ENCODE measurements at regions not wholly inside any gene's neighbourhood (a gene's known extent, or its start where the extent isn't known, plus 50 kb on each side); places are given as distances from the start of the nearest gene placed in this dataset.

DNA sequence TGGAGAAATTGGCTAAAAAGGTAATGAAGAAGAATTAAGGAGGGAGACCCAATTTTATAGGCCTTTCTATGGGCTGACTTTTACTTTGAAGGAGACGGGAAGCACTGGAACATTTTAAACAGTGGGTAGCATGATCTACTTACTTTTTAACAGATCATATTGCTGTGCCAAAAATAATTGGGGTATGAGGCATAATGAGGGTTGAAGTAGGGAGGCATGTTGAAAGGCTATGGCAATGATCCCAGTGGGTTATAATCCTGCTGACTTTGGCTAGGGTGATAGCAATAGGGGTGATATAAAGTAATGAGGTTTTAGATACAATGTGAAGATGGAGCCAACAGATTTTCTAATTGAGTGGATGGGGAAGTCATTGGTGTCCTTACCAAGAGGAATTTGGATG lies 73.2 kb downstream of the GPR37 start:
- no peak overlapping the region for H3K9ac ChIP-seq (ENCODE audit: low read length)
- no peaks in the 10 kb centered on the region for H3K27me3 ChIP-seq (ENCODE audit: control insufficient read depth, insufficient read depth, low read length)
- H3K36me3 ChIP-seq (ENCODE audit: control insufficient read depth, insufficient read depth, low read length), result no peaks in the 10 kb centered on the region
- H3K4me1 ChIP-seq (ENCODE audit: control insufficient read depth, insufficient read depth, low read length), result no peaks in the 10 kb centered on the region
- no peak overlapping the region for H3K27ac ChIP-seq (ENCODE audit: low read depth, low read length)
- H3K4me3 ChIP-seq (ENCODE audit: low read length), result no peak overlapping the region

DNA sequence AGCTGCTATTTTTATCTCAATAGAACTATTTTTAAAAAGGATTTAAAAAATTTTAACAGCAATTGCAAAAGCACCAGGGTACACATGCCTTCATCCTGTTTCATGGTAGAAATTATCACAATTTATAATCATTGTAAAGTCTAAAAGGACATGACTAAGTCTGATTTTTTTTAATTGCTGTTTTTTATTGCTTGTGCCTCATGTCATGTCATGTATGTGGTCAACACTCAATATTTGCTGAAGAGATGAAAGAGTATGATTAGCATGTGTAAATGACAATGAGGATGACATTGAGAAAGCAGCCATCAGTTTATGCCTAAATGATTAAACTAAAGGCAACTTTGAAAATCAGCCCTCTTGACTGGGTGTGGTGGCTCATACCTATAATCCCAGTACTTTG lies 74.8 kb downstream of the GPR37 start:
- Histone ChIP-seq H3K9ac (ENCODE audit: low read length) (no peak overlapping the region), H3K27me3 (ENCODE audit: control insufficient read depth, insufficient read depth, low read length) (no peaks in the 10 kb centered on the region), H3K27ac (ENCODE audit: low read depth, low read length) (no peak overlapping the region), H3K36me3 (ENCODE audit: control insufficient read depth, insufficient read depth, low read length) (no peaks in the 10 kb centered on the region), H3K4me1 (ENCODE audit: control insufficient read depth, insufficient read depth, low read length) (peaks cover 2% of the 10 kb centered on the region), H3K4me3 (ENCODE audit: low read length) (no peak overlapping the region)

DNA sequence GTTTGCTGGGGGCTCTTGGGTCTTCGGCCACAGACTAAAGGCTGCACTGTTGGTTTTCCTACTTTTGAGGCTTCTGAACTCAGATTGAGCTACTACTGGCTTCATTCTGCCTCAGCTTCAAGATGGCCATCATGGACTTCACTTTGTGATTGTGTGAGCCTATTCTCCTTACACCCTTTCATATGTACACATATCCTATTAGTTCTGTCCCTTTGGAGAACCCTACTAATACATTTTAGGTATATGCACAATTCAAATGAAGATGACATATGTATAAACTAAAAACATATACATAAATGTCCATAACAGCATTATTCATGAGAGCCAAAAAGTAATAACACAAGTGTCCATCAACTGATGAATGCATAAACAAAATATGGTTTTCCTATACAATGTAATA lies 75.7 kb downstream of the GPR37 start:
- Histone ChIP-seq H3K4me1 (ENCODE audit: control insufficient read depth, insufficient read depth, low read length) (peaks cover 2% of the 10 kb centered on the region), H3K4me3 (ENCODE audit: low read length) (no peak overlapping the region), H3K36me3 (ENCODE audit: control insufficient read depth, insufficient read depth, low read length) (no peaks in the 10 kb centered on the region), H3K27ac (ENCODE audit: low read depth, low read length) (no peak overlapping the region), H3K27me3 (ENCODE audit: control insufficient read depth, insufficient read depth, low read length) (no peaks in the 10 kb centered on the region), H3K9ac (ENCODE audit: low read length) (no peak overlapping the region)

DNA sequence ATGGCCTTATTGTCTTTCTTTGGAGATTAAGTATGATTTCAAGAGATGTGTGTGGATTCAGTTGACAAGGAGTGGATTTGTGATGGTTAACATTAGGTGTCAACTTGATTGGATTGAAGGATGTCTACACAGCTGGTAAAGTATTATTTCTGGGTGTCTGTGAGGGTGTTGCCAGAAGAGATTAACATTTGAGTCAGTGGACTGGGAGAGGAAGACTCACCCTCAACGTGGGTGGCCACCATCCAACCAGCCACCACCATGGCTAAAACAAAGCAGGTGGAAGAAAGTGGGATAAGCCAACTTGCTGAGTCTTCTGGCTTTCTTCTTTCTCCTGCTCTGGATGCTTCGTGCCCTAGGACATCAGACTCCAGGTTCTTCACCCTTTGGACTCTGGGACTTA lies 76.1 kb downstream of the GPR37 start:
- Histone ChIP-seq H3K4me1 (ENCODE audit: control insufficient read depth, insufficient read depth, low read length) (peaks cover 2% of the 10 kb centered on the region), H3K4me3 (ENCODE audit: low read length) (no peak overlapping the region), H3K36me3 (ENCODE audit: control insufficient read depth, insufficient read depth, low read length) (no peaks in the 10 kb centered on the region), H3K27me3 (ENCODE audit: control insufficient read depth, insufficient read depth, low read length) (no peaks in the 10 kb centered on the region), H3K27ac (ENCODE audit: low read depth, low read length) (no peak overlapping the region), H3K9ac (ENCODE audit: low read length) (no peak overlapping the region)

DNA sequence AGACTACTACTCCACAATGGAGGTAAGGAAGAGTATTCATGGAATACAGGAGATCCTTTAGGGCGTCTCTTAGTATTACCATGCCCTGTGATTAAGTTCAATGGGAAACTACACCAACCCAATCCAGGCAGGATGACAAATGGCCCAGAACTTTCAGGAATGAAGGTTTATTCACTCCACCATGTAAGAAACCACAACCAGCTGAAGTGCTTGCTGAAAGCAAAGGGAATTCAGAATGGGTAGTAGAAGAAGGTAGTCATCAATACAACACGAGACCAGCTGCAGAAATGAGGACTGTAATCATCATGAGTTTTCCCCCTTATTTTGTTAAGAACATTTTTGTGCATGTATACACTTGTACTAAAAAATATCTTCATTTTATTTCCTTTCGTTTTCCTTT lies 76.6 kb downstream of the GPR37 start:
- Histone ChIP-seq H3K27me3 (ENCODE audit: control insufficient read depth, insufficient read depth, low read length) (no peaks in the 10 kb centered on the region), H3K4me1 (ENCODE audit: control insufficient read depth, insufficient read depth, low read length) (peaks cover 2% of the 10 kb centered on the region), H3K36me3 (ENCODE audit: control insufficient read depth, insufficient read depth, low read length) (no peaks in the 10 kb centered on the region), H3K27ac (ENCODE audit: low read depth, low read length) (no peak overlapping the region), H3K4me3 (ENCODE audit: low read length) (no peak overlapping the region), H3K9ac (ENCODE audit: low read length) (no peak overlapping the region)

DNA sequence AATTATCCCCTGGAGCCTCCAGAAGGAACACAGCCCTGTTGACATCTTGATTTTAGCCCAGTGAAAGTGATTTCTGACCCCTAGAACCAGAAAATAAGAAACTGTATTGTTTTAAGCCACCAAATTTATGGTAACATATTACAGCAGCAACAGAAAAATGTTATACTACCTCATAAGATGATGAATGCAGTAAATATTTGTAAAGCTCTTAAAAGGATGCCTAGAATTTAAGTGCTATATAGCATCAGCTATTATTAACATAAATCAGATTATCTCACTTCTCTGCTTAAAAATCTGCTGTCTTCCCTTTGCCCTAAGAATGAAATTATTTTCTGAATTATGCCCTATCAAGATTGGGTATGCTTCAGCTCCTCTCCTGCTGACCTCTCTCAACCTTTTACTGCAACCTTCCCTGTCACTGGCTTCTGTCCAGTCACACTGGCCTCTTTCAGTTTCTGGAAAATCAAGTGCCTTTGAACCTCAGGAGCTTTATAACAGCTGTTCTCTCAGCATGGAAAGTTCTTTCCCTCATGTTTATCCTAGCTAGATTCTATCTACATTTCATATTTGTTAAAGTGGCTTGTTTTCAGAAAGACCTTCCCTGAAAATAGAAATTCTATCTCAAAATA lies 78.9 kb downstream of the GPR37 start:
- H3K27me3 ChIP-seq (ENCODE audit: control insufficient read depth, insufficient read depth, low read length), result no peaks in the 10 kb centered on the region
- H3K4me3 ChIP-seq (ENCODE audit: low read length), result no peak overlapping the region
- no peak overlapping the region for H3K27ac ChIP-seq (ENCODE audit: low read depth, low read length)
- H3K9ac ChIP-seq (ENCODE audit: low read length), result no peak overlapping the region
- peaks cover 2% of the 10 kb centered on the region for H3K4me1 ChIP-seq (ENCODE audit: control insufficient read depth, insufficient read depth, low read length)
- no peaks in the 10 kb centered on the region for H3K36me3 ChIP-seq (ENCODE audit: control insufficient read depth, insufficient read depth, low read length)

DNA sequence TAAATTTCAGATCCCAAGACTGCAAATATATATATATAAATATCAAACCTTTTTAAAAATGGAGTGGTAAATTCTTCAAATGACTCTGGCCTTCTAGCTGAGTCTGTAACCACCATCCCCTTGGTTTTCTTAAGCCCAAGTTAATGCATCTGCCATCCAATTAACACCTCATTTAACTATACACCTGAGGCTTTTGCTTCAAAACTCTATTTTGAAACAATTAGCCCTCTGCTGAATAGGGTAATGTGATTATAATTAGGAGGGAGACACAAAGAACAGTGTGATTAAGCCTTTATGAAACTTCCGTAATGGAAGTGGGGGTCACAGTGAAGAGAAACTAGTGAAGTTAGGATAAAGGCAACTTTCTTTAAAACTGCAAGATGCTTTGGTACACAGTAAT lies 83.6 kb downstream of the GPR37 start:
- no peaks in the 10 kb centered on the region for H3K27me3 ChIP-seq (ENCODE audit: control insufficient read depth, insufficient read depth, low read length)

DNA sequence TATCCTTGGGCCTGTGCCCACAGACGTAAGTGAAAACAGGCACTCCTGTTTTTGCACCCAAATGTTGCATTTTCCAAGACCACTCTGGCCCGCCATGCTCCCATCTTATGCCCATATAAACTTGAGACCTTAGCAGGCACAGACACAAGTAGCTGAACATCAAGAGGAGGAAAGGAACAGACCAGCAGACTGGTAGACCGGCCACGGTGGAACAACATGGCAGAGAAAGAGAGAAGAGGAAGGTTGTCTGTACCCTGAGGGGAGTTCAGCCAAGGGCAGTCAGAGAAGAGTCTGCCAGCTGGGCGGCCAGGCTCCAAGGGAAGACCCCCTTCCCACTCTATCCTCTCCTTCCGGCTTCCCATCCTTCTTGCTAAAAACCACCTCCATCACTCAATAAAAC lies 85.3 kb downstream of the GPR37 start:
- no peak overlapping the region for H3K4me3 ChIP-seq (ENCODE audit: low read length)
- H3K4me1 ChIP-seq (ENCODE audit: control insufficient read depth, insufficient read depth, low read length), result no peaks in the 10 kb centered on the region
- no peak overlapping the region for H3K9ac ChIP-seq (ENCODE audit: low read length)
- H3K27ac ChIP-seq (ENCODE audit: low read depth, low read length), result no peak overlapping the region
- no peaks in the 10 kb centered on the region for H3K27me3 ChIP-seq (ENCODE audit: control insufficient read depth, insufficient read depth, low read length)
- H3K36me3 ChIP-seq (ENCODE audit: control insufficient read depth, insufficient read depth, low read length), result no peaks in the 10 kb centered on the region

More for the DNA sequence above, 83.6 kb downstream of the GPR37 start:
- H3K27ac ChIP-seq (ENCODE audit: low read depth, low read length), result no peak overlapping the region
- H3K4me3 ChIP-seq (ENCODE audit: low read length), result no peak overlapping the region
- no peak overlapping the region for H3K9ac ChIP-seq (ENCODE audit: low read length)
- no peaks in the 10 kb centered on the region for H3K36me3 ChIP-seq (ENCODE audit: control insufficient read depth, insufficient read depth, low read length)
- peaks cover 2% of the 10 kb centered on the region for H3K4me1 ChIP-seq (ENCODE audit: control insufficient read depth, insufficient read depth, low read length)

DNA sequence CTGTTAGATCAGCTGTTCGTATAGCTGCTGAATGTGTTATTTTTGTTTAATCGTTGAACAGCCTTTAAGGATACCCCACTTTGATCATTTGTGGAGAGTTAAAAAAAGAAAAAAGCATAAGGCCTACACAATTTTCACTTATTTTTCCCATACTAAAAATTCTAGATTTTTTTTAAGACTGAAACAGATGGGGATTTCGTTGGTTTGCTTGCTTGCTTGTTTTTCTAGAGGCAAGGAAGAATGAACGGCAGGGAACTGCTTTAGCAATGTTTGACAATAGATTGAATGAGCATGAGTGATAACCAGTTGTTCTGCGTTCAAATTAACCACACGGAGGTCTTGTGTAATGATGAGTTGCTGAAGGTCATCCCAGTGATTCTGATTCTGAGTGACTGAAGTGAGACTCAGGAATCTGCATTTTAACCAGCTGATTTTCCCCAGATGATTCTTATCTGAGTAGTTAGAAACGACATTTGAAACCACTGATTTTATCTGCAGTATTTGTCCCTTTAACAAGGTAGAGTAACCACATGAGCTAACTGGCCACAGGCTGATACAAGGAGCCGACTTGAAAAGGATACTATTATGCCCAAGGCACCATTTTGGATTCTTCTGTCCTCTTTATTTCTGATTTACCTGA lies 85.9 kb downstream of the GPR37 start:
- no peak overlapping the region for H3K27ac ChIP-seq (ENCODE audit: low read depth, low read length)
- no peaks in the 10 kb centered on the region for H3K36me3 ChIP-seq (ENCODE audit: control insufficient read depth, insufficient read depth, low read length)
- H3K27me3 ChIP-seq (ENCODE audit: control insufficient read depth, insufficient read depth, low read length), result no peaks in the 10 kb centered on the region
- no peak overlapping the region for H3K9ac ChIP-seq (ENCODE audit: low read length)
- no peaks in the 10 kb centered on the region for H3K4me1 ChIP-seq (ENCODE audit: control insufficient read depth, insufficient read depth, low read length)
- H3K4me3 ChIP-seq (ENCODE audit: low read length), result no peak overlapping the region

DNA sequence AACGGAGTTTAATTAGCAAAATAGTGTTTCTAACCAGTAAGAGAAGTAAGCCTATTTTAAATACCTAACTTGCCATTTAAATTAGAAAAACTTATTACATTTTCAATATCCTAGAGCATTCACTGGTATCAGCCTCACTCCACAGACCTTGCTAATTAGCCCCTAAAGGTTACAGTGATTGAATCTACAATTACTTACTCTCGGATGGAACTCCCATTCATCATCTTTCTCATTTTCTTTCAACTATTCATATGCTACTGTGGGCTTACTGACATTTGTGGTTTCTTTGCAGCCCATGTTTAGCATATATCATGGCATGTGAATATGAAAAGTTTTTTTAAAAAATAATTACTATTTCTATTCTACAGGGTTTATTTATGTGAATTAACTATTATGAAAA lies 86.4 kb downstream of the GPR37 start:
- H3K27ac ChIP-seq (ENCODE audit: low read depth, low read length), result no peak overlapping the region
- H3K36me3 ChIP-seq (ENCODE audit: control insufficient read depth, insufficient read depth, low read length), result no peaks in the 10 kb centered on the region
- no peak overlapping the region for H3K4me3 ChIP-seq (ENCODE audit: low read length)
- H3K4me1 ChIP-seq (ENCODE audit: control insufficient read depth, insufficient read depth, low read length), result no peaks in the 10 kb centered on the region
- no peaks in the 10 kb centered on the region for H3K27me3 ChIP-seq (ENCODE audit: control insufficient read depth, insufficient read depth, low read length)
- H3K9ac ChIP-seq (ENCODE audit: low read length), result no peak overlapping the region

DNA sequence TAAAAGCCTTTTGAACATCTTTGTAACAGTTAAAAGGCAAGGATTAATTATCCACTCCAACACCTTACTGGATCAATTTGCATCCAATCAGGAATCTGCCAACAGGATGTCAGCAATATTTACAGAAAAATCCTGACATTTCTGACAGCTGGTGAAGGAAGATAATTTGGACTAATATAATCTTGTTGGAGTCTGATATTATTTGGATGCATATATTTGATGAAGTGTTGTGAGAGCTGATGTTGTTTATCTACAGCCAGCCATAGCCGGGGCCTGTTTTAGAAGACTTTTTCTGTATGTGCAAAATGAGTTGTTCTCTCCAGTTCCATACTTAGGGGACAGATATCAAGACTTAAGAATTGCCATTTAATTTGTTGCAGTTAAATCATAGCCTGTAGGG lies 91.1 kb downstream of the GPR37 start:
- H3K4me3 ChIP-seq (ENCODE audit: low read length), result no peak overlapping the region
- H3K9ac ChIP-seq (ENCODE audit: low read length), result no peak overlapping the region
- H3K27ac ChIP-seq (ENCODE audit: low read depth, low read length), result no peak overlapping the region
- H3K4me1 ChIP-seq (ENCODE audit: control insufficient read depth, insufficient read depth, low read length), result no peaks in the 10 kb centered on the region
- no peaks in the 10 kb centered on the region for H3K36me3 ChIP-seq (ENCODE audit: control insufficient read depth, insufficient read depth, low read length)
- H3K27me3 ChIP-seq (ENCODE audit: control insufficient read depth, insufficient read depth, low read length), result no peaks in the 10 kb centered on the region

DNA sequence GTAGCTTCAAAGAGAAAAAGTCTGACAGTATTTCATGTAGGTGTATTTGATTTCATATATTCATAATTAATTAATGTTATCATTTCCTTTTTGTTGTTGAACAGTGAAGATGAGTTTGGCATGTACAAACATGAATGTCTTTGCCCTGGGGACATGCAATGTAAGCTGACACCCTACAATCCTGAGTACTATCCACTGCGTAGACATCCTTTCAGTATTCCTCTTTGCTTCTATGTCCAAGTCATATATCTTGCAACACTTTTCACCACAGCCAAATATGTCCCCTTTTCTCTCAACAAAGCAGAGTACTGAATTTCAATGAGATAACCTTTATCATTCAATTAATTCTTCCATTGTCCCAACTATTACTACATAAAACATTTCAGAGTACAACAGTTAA lies 93.6 kb downstream of the GPR37 start:
- Histone ChIP-seq H3K27ac (ENCODE audit: low read depth, low read length) (no peak overlapping the region), H3K4me3 (ENCODE audit: low read length) (no peak overlapping the region), H3K27me3 (ENCODE audit: control insufficient read depth, insufficient read depth, low read length) (no peaks in the 10 kb centered on the region), H3K4me1 (ENCODE audit: control insufficient read depth, insufficient read depth, low read length) (no peaks in the 10 kb centered on the region), H3K36me3 (ENCODE audit: control insufficient read depth, insufficient read depth, low read length) (no peaks in the 10 kb centered on the region), H3K9ac (ENCODE audit: low read length) (no peak overlapping the region)
